ENCODE measurements at regions not wholly inside any gene's neighbourhood (a gene's known extent, or its start where the extent isn't known, plus 50 kb on each side); places are given as distances from the start of the nearest gene placed in this dataset.
A peak's percentile ranks its signal among the peaks of the same experiment; 100 is the strongest.

GRCh38 chr6:144873623-144874378 is 588.7 kb downstream of the UTRN start:
- TF ChIP-seq ZFX (IDR thresholded peaks at IDR 0.05) (no peak), CTCF (conservative IDR thresholded peaks at IDR 0.05) (no peak)
- H3K27ac ChIP-seq = no peak overlapping the region

GRCh38 chr6:144876689-144877088 is 591.6 kb downstream of the UTRN start:
- TF ChIP-seq CTCF (conservative IDR thresholded peaks at IDR 0.05) (no peak), ZFX (IDR thresholded peaks at IDR 0.05) (no peak)
- H3K27ac ChIP-seq = no peak overlapping the region

- no peak for TF ChIP-seq CTCF (conservative IDR thresholded peaks at IDR 0.05)
- no peak for TF ChIP-seq ZFX (IDR thresholded peaks at IDR 0.05)
These were observed 592.0 kb downstream of the UTRN start for GRCh38 chr6:144877118-144877517.

GRCh38 chr6:144878577-144878976 is 593.4 kb downstream of the UTRN start:
- H3K27ac ChIP-seq = no peak overlapping the region; the same call in 1 of the 2 replicates
- TF ChIP-seq CTCF (conservative IDR thresholded peaks at IDR 0.05) (no peak), ZFX (IDR thresholded peaks at IDR 0.05) (no peak)

More at GRCh38 chr6:144877118-144877517, 592.0 kb downstream of the UTRN start:
- H3K27ac ChIP-seq = no peak overlapping the region

GRCh38 chr6:144879436-144879835 is 594.3 kb downstream of the UTRN start:
- TF ChIP-seq CTCF (conservative IDR thresholded peaks at IDR 0.05) (no peak), ZFX (IDR thresholded peaks at IDR 0.05) (no peak)
- peak overlapping the region; percentile 33; the same call in 1 of the 2 replicates for H3K27ac ChIP-seq

GRCh38 chr6:144882425-144882824 is 597.3 kb downstream of the UTRN start:
- TF ChIP-seq ZFX (IDR thresholded peaks at IDR 0.05) = no peak
- TF ChIP-seq CTCF (conservative IDR thresholded peaks at IDR 0.05) = no peak
- no peak overlapping the region for H3K27ac ChIP-seq

GRCh38 chr6:144883915-144884314 is 598.8 kb downstream of the UTRN start:
- no peak overlapping the region for H3K27ac ChIP-seq
- TF ChIP-seq ZFX (IDR thresholded peaks at IDR 0.05) (no peak), CTCF (conservative IDR thresholded peaks at IDR 0.05) (no peak)

Measured in C4-2B (cell line).